ENCODE measurements at regions not wholly inside any gene's neighbourhood (a gene's known extent, or its start where the extent isn't known, plus 50 kb on each side); places are given as distances from the start of the nearest gene placed in this dataset.

DNA sequence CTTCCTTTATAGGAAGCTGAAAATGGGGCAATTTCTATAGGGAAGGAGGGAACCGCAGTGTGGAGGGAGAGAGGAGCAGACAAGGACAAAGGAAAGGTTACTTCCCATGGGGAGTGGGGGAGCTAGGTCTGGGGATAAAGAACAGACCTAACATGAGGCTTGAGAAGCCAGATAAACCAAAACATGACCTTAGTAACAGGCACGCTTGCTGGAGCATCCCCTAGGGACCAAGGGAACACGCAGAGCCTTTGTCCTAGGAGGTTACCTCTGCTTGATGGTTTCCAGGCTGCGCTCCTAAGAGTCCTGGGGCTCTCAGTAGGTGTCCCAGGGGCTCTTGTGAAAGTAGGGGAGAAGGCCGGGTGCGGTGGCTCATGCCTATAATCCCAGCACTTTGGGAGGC is 271.4 kb upstream of the NCAM1 start:
- Histone ChIP-seq H3K9me3 (replicated peaks; ENCODE audit: control insufficient read depth, insufficient read depth, low read length) (no peaks in the 10 kb centered on the region), H3K9me1 (replicated peaks; ENCODE audit: control insufficient read depth, extremely low read depth, insufficient read depth, low read length) (no peaks in the 10 kb centered on the region), H3K36me3 (ENCODE audit: control insufficient read depth in 2 of 2, extremely low read depth in 1 of 2, insufficient read depth in 2 of 2, low read length in 2 of 2) (no peaks in the 10 kb centered on the region), H3K4me2 (ENCODE audit: insufficient read depth, low read length) (no peak overlapping the region), H3K4me3 (replicated peaks in 1 of 3; ENCODE audit: insufficient read depth in 1 of 3, low read depth in 1 of 3, low read length in 3 of 3) (no peak overlapping the region), H3K27me3 (ENCODE audit: control insufficient read depth in 2 of 2, insufficient read depth in 2 of 2, low read length in 2 of 2) (no peaks in the 10 kb centered on the region), H3K9ac (replicated peaks; ENCODE audit: extremely low read depth, insufficient read depth, low read length) (no peak overlapping the region), H3K79me2 (ENCODE audit: control insufficient read depth, insufficient read depth, low read length) (no peaks in the 10 kb centered on the region), H3K4me1 (ENCODE audit: control insufficient read depth, extremely low read depth, insufficient read depth, low read length) (no peaks in the 10 kb centered on the region), H2AFZ (ENCODE audit: low read depth, low read length) (no peak overlapping the region), H3K27ac (ENCODE audit: insufficient read depth, low read depth, low read length) (no peak overlapping the region), H4K20me1 (replicated peaks; ENCODE audit: control insufficient read depth, extremely low read depth, insufficient read depth, low read length) (no peaks in the 10 kb centered on the region)
- TF ChIP-seq, protein P1, sequence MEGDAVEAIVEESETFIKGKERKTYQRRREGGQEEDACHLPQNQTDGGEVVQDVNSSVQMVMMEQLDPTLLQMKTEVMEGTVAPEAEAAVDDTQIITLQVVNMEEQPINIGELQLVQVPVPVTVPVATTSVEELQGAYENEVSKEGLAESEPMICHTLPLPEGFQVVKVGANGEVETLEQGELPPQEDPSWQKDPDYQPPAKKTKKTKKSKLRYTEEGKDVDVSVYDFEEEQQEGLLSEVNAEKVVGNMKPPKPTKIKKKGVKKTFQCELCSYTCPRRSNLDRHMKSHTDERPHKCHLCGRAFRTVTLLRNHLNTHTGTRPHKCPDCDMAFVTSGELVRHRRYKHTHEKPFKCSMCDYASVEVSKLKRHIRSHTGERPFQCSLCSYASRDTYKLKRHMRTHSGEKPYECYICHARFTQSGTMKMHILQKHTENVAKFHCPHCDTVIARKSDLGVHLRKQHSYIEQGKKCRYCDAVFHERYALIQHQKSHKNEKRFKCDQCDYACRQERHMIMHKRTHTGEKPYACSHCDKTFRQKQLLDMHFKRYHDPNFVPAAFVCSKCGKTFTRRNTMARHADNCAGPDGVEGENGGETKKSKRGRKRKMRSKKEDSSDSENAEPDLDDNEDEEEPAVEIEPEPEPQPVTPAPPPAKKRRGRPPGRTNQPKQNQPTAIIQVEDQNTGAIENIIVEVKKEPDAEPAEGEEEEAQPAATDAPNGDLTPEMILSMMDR (IDR thresholded peaks at IDR 0.05; ENCODE audit: extremely low read depth in 1 of 2, insufficient read depth in 1 of 2, low read depth in 1 of 2, low read length in 2 of 2), result no peak
- TF ChIP-seq FOS (IDR thresholded peaks at IDR 0.05; ENCODE audit: borderline replicate concordance, insufficient read depth, low read length) (no peak), JUN (IDR thresholded peaks at IDR 0.05; ENCODE audit: borderline replicate concordance, insufficient read depth, insufficient read length, low read depth) (no peak), POLR2AphosphoS5 (IDR thresholded peaks at IDR 0.05; ENCODE audit: insufficient read depth, low read depth, low read length) (no peak), MYC (IDR thresholded peaks at IDR 0.05; ENCODE audit: low read depth, low read length) (no peak), GATA2 (IDR thresholded peaks at IDR 0.05; ENCODE audit: insufficient read depth, insufficient read length, low read depth, low read length) (no peak), POLR2A (IDR thresholded peaks at IDR 0.05; ENCODE audit: low read depth, low read length) (no peak), EZH2 (IDR thresholded peaks at IDR 0.05; ENCODE audit: borderline replicate concordance, low read depth, low read length, severe bottlenecking) (no peak)
- TF ChIP-seq, protein P2, sequence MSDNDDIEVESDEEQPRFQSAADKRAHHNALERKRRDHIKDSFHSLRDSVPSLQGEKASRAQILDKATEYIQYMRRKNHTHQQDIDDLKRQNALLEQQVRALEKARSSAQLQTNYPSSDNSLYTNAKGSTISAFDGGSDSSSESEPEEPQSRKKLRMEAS (IDR thresholded peaks at IDR 0.05; ENCODE audit: insufficient read depth, insufficient read length), result no peak
- DNase-seq (ENCODE audit: low read depth, low spot score) (no peak), FAIRE-seq (no peak)
- dilution Hi-C loops (cut with MboI; ENCODE audit: extremely low pct_ligation_motif_present, low sequenced_read_pairs) (no loop called here), intact Hi-C loops (cut with micrococcal nuclease) (no loop called here)
- BruUV-seq (replicated peaks), result no TSS peak
- ChIA-PET POLR2A (no interaction called here), CTCF (no interaction called here)
